NCI-H774 (cell line): ENCODE measurements at regions not wholly inside any gene's neighbourhood (a gene's known extent, or its start where the extent isn't known, plus 50 kb on each side); places are given as distances from the start of the nearest gene placed in this dataset.

Experiments
- DNase-seq: peaks from one replicate; lab custom pipeline; 2025; lab: John Stamatoyannopoulos, UW

DNA sequence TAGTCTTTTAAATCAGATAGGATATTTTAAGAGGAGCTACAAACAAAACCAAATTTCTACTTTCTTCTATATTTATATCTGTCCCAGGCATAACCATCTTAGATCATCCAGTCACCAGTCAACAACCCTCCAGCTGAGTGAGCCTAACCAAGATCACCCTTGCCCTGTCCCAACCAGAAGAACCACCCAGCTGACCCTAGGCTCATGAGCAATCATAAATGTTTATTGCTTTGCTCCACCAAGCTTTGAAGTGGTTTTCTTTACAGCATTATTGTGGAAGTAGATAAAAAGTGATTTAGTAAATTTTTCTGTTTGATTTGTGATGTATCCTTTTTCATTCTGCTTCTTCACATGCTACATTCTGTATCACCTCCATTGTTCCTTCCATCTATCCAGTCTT, 167.2 kb upstream of the PIEZO2 start:
- DNase-seq = no peak

DNA sequence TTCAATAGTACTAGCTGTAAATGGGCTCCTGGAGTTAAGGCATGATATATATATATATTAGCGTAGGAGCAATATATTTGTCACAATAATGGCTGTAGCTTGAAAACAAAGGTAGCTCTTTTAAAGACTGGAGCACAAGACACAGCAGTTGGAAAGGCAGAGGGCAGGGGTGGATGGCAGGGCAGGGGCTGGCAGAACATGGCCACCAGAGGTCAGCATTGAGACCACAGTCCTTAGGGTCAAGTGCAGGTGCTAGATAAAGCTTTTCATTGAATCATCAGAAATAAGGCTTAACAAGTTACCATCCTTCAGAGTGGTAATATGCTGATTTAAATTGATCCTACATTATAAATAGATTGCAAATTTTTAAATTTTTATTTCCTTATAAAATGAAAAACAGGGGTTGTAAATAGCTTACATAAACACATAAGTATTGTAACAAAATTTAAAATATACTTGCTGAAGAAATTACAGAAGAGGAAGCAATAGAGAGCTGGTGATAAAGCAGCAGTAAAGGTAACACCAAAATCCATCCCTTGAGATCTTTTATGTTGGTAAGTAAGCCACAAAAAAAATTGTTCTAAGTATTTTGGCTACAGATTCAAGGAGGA, 161.2 kb upstream of the PIEZO2 start:
- no peak for DNase-seq

- DNase-seq = no peak
These were observed 159.8 kb upstream of the PIEZO2 start for GRCh38 chr18:11309172-11309571.

DNA sequence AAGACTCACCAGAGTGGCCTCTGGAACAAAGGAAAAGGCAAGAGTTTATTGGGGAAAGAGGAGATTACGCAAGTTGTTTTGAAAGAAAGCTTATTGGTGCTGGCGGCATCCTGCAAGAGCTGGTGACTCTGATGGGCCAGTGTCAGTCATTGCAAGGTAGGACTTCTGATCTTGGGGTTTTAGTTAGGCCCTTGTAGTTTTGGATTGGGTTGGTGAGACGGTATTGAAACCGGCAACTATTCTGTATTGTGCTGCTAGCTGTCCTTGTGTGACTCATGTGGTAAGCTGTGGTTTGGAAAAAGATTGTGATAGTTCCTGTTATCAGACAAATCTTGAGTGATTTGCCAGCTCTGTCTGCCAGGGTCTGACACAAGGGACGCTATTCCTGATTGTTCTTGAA, 159.1 kb upstream of the PIEZO2 start:
- DNase-seq = no peak

- DNase-seq = no peak
These were observed 158.3 kb upstream of the PIEZO2 start for GRCh38 chr18:11307716-11308115.

DNA sequence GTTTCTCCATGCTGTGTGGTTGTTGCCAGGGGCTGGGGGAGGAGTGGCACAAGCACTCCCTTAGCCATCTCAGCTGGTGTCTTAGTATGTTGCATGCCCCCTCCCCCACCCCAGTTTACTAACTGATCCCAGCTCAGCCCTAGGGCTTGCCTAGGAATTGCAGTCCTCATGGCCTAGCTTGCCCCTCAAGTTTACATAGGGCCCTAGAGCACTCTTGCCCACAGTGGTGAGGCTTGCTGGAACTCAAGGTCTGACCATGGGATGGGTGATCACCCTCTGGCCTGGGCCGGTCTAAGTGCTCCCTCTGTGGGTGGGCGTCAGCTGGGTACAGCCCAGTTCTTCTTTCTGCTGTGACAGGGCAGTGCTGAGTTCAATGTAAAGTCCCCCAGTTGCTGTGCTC, 156.1 kb upstream of the PIEZO2 start:
- no peak for DNase-seq

GRCh38 chr18:11304928-11305327, 155.6 kb upstream of the PIEZO2 start:
- DNase-seq = no peak

DNA sequence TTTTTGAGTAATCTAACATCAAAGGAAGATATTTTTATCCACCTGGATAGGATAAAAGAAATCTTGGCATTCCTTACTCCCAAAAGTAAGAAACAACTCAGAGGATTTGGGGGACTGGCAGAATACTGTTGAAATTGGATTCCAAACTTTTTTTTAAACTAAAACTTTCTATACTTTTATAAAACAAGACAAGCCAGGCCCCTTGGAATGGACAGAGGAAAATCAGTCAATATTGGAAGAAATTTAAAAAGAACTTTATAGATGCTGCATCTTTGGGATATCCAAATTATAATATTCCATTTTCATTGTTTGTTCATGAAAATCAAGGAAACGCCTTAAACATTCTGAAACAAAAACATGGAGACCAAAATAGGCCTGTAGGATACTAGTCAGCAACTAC, 147.6 kb upstream of the PIEZO2 start:
- DNase-seq = no peak

DNA sequence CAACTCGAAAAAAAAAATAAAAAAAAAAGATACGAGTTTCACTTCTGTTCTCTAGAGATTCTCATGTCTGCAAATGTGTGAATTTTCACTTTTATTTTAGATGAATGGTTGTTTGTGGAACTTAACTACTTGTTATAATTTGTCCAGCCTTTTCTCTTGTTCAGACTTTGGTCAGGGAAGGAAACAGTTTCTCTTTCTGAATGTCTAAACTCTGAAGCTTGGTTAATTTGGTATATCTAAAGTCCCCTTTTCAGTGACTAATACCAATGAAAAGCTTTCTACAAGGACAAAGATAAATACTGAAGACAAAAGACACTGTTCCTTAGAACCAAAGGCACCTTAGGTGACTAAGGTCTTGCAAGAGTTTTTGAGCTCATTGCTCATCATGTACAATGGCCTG, 144.4 kb upstream of the PIEZO2 start:
- no peak for DNase-seq

DNA sequence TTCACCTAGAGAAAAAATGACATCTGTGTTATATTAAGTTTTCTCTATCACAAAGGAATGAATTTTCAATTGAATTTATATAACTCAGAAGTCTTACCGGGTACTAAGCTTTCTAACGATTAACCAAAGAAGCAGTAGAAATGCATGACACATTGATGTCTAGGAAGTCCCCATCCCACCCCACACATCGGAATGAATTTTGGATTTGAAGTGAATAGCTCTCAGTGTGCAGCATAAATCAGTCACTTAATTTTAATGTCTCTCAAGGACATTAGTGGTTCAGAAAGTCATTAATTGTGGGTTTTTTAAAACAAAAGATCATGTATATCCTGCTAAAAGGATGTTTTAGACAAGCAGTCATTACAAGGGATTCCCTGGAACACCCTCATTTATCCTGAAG, 141.4 kb upstream of the PIEZO2 start:
- DNase-seq = no peak

- DNase-seq = no peak
These were observed 139.9 kb upstream of the PIEZO2 start for GRCh38 chr18:11289248-11289647.

DNA sequence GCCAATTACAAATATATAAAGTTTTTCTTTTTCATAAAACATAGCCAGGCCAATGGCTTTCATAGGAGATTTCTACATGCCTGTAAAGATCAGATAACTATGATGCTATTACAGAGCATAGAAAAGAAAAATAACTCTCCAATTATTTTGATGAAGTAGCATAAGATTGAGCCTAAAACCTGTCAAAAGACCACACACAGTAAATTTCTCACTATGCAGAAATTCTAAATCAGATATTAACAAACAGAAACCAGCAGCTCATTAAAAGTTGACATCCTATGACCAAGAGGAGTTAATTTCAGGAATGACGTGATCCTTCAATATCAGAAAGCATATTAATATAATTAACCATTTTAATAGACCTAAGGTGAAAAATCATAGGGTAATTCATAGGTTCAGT, 139.0 kb upstream of the PIEZO2 start:
- no peak for DNase-seq

GRCh38 chr18:11286431-11286830, 137.1 kb upstream of the PIEZO2 start:
- no peak for DNase-seq

GRCh38 chr18:11284811-11285210, 135.4 kb upstream of the PIEZO2 start:
- DNase-seq = no peak

DNA sequence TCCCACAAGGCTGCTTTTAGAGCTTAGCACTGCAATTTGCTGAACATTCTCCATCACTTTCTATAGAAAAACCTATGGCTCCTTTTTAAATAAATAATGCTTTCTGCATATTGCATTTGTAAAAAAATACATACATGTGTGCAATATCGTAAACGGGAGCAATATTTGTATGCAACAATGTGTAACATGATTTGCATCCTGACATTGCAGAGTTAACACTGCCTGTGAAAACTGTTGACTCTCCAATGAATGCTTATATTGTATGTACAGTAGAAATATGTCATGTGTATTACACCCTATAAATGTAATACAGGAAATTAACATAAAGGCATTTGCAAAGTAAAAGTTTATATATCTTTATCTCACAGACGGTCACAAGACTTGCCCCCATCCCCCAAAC, 135.0 kb upstream of the PIEZO2 start:
- DNase-seq = no peak

DNA sequence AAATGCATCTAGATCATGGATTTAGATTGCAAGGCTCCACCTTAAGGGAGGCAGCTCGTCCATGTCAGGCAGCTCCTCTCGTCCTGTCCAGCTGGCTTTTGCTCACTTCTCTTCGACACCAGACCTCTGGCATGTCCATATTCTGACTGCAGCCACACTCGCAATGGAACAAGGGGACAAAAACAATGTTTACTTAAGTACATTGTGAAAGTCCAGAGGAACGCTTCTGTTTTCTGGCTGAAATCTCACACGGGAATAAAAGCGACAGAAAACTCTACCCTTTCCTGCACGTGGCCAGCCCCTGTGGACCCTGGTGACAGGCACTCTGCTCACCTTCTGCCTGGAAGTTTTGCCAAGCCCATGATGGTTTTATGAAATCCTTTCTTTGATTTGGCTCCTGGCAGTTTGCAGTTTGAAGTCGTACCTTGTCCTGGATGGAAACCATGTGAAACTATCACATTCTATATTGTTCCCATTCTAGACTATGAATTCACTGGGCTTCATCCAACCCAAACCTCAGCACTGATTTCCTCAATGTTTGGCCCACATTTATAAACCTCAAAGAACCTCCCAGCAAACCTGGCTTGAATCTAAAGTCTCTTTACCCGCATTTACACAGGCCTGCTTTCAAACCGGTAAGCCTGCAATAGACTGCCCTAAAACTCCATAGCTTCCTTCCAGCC, 134.3 kb upstream of the PIEZO2 start:
- no peak for DNase-seq

DNA sequence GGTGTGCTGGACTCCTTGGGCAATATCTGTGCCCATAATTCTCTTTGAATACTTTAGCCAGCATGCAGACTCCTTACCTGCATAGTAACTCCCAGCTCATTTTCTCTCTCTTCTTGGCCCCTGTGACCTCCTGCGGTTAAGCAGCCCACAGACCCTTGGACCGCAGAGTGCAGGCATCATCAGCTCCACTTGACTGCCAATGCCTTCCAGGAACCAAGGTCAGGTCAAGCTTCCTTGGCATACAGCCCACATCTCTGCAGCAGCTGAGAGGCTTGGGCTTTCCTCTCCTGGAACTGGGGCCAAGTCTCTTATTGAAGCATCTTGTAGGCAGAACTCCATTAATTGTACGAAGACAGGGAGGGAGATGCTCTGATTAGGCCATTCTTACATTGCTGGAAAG, 130.1 kb upstream of the PIEZO2 start:
- no peak for DNase-seq

- no peak for DNase-seq
These were observed 127.3 kb upstream of the PIEZO2 start for GRCh38 chr18:11276678-11277077.

DNA sequence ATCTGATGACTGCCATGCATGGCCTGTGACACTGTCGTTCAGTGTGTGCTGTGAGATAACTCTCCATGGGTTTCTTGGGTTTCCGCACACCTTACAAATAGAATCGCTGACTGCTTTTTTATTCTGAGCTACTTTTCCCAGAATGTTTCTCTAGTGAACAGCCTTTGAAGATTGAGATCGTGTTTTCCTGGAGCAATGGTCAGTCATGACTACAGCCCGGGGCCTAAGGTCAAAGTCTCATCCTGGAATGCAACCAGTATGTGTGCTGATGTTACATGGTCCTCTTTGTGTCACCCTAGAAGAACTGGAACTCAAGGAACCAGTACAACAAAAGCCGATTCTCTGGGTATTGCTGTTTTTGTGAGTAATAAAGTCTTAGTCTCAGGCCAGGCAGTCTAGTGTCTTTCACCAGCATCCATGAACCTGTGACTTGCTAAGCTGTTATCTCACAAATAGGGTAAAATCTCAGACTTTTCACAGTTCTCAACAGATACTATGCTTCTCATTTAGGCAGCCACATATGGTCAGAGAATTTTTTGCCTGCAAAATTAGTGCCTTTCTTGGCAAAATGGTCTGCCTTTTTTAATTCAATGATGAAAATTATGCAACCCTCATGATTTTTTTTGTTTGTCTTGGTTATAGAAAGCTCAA, 124.9 kb upstream of the PIEZO2 start:
- DNase-seq = no peak

GRCh38 chr18:11272516-11272915, 123.1 kb upstream of the PIEZO2 start:
- DNase-seq = no peak

- DNase-seq = no peak
These were observed 122.6 kb upstream of the PIEZO2 start for GRCh38 chr18:11271954-11272353.

GRCh38 chr18:11269257-11269656, 119.9 kb upstream of the PIEZO2 start:
- DNase-seq = no peak

- DNase-seq = no peak
These were observed 119.4 kb upstream of the PIEZO2 start for GRCh38 chr18:11268741-11269233.

DNA sequence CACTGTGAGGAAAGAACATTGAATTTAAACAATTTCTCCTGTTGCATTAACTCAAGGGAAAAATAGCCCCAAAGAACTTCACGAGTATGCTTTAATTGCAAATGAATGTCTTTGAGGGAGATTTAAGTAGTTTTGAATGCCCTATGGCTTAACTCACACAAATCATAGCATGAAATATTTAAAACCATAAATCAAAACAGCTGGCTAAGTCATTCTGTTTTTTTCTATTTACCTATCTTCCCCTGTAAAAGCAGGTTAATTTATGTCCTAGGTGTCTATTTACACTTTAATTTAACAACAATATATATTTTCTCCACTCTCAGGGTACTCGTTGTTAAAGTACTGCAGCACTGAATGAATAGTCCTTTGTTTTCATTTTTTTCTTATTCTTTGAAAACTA, 118.8 kb upstream of the PIEZO2 start:
- DNase-seq = no peak
